ENCODE measurements at regions not wholly inside any gene's neighbourhood (a gene's known extent, or its start where the extent isn't known, plus 50 kb on each side); places are given as distances from the start of the nearest gene placed in this dataset.

- H3K4me1 Mint-ChIP-seq, result no peaks in the 10 kb centered on the region
- POLR2A ChIA-PET, result no interaction called here
- no peak overlapping the region for H3K27ac Mint-ChIP-seq
- H3K4me3 Mint-ChIP-seq, result no peak overlapping the region
- no peak for DNase-seq (ENCODE audit: low spot score)
- TF ChIP-seq EMX1 (CRISPR knock-in tag; IDR thresholded peaks at IDR 0.05) (no peak), ESRRA (CRISPR knock-in tag; IDR thresholded peaks at IDR 0.05; ENCODE audit: borderline replicate concordance) (no peak), CREM (CRISPR knock-in tag; IDR thresholded peaks at IDR 0.05) (no peak), ZNF138 (CRISPR knock-in tag; conservative IDR thresholded peaks at IDR 0.05) (no peak), FOXK1 (CRISPR knock-in tag; IDR thresholded peaks at IDR 0.05) (no peak), JAZF1 (CRISPR knock-in tag; IDR thresholded peaks at IDR 0.05) (no peak), HMGXB4 (CRISPR knock-in tag; IDR thresholded peaks at IDR 0.05) (no peak), NFATC4 (CRISPR knock-in tag; IDR thresholded peaks at IDR 0.05) (no peak), NR3C1 (CRISPR knock-in tag; conservative IDR thresholded peaks at IDR 0.05; ENCODE audit: low read depth) (no peak), ZMAT4 (CRISPR knock-in tag; IDR thresholded peaks at IDR 0.05) (no peak), IRF1 (CRISPR knock-in tag; IDR thresholded peaks at IDR 0.05) (no peak), SMAD3 (CRISPR knock-in tag; IDR thresholded peaks at IDR 0.05; ENCODE audit: borderline replicate concordance) (no peak)
- TF ChIP-seq, protein P1, sequence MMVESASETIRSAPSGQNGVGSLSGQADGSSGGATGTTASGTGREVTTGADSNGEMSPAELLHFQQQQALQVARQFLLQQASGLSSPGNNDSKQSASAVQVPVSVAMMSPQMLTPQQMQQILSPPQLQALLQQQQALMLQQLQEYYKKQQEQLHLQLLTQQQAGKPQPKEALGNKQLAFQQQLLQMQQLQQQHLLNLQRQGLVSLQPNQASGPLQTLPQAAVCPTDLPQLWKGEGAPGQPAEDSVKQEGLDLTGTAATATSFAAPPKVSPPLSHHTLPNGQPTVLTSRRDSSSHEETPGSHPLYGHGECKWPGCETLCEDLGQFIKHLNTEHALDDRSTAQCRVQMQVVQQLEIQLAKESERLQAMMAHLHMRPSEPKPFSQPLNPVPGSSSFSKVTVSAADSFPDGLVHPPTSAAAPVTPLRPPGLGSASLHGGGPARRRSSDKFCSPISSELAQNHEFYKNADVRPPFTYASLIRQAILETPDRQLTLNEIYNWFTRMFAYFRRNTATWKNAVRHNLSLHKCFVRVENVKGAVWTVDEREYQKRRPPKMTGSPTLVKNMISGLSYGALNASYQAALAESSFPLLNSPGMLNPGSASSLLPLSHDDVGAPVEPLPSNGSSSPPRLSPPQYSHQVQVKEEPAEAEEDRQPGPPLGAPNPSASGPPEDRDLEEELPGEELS (CRISPR knock-in tag; IDR thresholded peaks at IDR 0.05), result no peak
- TF ChIP-seq, protein P2, sequence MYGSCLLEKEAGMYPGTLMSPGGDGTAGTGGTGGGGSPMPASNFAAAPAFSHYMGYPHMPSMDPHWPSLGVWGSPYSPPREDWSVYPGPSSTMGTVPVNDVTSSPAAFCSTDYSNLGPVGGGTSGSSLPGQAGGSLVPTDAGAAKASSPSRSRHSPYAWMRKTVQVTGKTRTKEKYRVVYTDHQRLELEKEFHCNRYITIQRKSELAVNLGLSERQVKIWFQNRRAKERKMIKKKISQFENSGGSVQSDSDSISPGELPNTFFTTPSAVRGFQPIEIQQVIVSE (CRISPR knock-in tag; IDR thresholded peaks at IDR 0.05; ENCODE audit: borderline replicate concordance), result no peak
- TF ChIP-seq, protein P3, sequence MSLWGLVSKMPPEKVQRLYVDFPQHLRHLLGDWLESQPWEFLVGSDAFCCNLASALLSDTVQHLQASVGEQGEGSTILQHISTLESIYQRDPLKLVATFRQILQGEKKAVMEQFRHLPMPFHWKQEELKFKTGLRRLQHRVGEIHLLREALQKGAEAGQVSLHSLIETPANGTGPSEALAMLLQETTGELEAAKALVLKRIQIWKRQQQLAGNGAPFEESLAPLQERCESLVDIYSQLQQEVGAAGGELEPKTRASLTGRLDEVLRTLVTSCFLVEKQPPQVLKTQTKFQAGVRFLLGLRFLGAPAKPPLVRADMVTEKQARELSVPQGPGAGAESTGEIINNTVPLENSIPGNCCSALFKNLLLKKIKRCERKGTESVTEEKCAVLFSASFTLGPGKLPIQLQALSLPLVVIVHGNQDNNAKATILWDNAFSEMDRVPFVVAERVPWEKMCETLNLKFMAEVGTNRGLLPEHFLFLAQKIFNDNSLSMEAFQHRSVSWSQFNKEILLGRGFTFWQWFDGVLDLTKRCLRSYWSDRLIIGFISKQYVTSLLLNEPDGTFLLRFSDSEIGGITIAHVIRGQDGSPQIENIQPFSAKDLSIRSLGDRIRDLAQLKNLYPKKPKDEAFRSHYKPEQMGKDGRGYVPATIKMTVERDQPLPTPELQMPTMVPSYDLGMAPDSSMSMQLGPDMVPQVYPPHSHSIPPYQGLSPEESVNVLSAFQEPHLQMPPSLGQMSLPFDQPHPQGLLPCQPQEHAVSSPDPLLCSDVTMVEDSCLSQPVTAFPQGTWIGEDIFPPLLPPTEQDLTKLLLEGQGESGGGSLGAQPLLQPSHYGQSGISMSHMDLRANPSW (CRISPR knock-in tag; conservative IDR thresholded peaks at IDR 0.05; ENCODE audit: low read depth), result no peak
- ATAC-seq, result no peak
- H3K9me3 Mint-ChIP-seq, result peaks cover 19% of the 10 kb centered on the region
- H3K36me3 Mint-ChIP-seq, result peaks cover 3% of the 10 kb centered on the region; the same call in 1 of the 2 replicates
- CTCF ChIA-PET, result no interaction called here
- H3K27me3 Mint-ChIP-seq (ENCODE audit: low read depth), result no peaks in the 10 kb centered on the region
Observed at GRCh38 chr18:65025756-65026155, 725.1 kb upstream of the CDH7 start.

GRCh38 chr18:65021021-65021420, 729.8 kb upstream of the CDH7 start:
- Mint-ChIP-seq H3K4me1 (no peaks in the 10 kb centered on the region), H3K27ac (no peak overlapping the region), H3K9me3 (peaks cover 18% of the 10 kb centered on the region), H3K4me3 (no peak overlapping the region), H3K27me3 (ENCODE audit: low read depth) (no peaks in the 10 kb centered on the region), H3K36me3 (peaks cover 3% of the 10 kb centered on the region; the same call in 1 of the 2 replicates)
- ChIA-PET POLR2A (no interaction called here), CTCF (interaction anchor here (0.6 kb wide), 1 partner anchor 273 kb away, joined by 3 read pairs; no protein-coding TSS in a partner anchor)
- DNase-seq (ENCODE audit: low spot score) (no peak), ATAC-seq (no peak)
- TF ChIP-seq, protein P4, sequence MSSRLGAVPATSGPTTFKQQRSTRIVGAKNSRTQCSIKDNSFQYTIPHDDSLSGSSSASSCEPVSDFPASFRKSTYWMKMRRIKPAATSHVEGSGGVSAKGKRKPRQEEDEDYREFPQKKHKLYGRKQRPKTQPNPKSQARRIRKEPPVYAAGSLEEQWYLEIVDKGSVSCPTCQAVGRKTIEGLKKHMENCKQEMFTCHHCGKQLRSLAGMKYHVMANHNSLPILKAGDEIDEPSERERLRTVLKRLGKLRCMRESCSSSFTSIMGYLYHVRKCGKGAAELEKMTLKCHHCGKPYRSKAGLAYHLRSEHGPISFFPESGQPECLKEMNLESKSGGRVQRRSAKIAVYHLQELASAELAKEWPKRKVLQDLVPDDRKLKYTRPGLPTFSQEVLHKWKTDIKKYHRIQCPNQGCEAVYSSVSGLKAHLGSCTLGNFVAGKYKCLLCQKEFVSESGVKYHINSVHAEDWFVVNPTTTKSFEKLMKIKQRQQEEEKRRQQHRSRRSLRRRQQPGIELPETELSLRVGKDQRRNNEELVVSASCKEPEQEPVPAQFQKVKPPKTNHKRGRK (CRISPR knock-in tag; IDR thresholded peaks at IDR 0.05; ENCODE audit: borderline replicate concordance), result no peak
- TF ChIP-seq NR3C1 (CRISPR knock-in tag; conservative IDR thresholded peaks at IDR 0.05; ENCODE audit: low read depth), result no peak
- TF ChIP-seq ZNF317 (CRISPR knock-in tag; IDR thresholded peaks at IDR 0.05; ENCODE audit: borderline replicate concordance, low read depth), result no peak
- TF ChIP-seq HMGA2 (CRISPR knock-in tag; IDR thresholded peaks at IDR 0.05), result no peak
- TF ChIP-seq ZNF219 (CRISPR knock-in tag; IDR thresholded peaks at IDR 0.05; ENCODE audit: borderline replicate concordance), result no peak
- TF ChIP-seq AFF4 (CRISPR knock-in tag; IDR thresholded peaks at IDR 0.05; ENCODE audit: borderline replicate concordance), result no peak
